ENCODE measurements at regions not wholly inside any gene's neighbourhood (a gene's known extent, or its start where the extent isn't known, plus 50 kb on each side); places are given as distances from the start of the nearest gene placed in this dataset.

GRCh38 chr5:43785198-43785597, 182.2 kb downstream of the NNT start:
- intact Hi-C loops (cut with DNase I; ENCODE audit: low total_unique reads): no loop called here
- H3K36me3 ChIP-seq: no peaks in the 10 kb centered on the region
- H3K4me1 ChIP-seq: no peaks in the 10 kb centered on the region
- H3K4me3 ChIP-seq: no peak overlapping the region
- H3K27ac ChIP-seq: no peak overlapping the region
- TF ChIP-seq CTCF (IDR thresholded peaks at IDR 0.05): no peak
- DNase-seq: peak in 1 of 2 donors; percentile 13
- H3K27me3 ChIP-seq: no peaks in the 10 kb centered on the region
- 56 to 76% (median 70%) methylated on average over 3 of the region's 3 CpGs for WGBS, 5 donors
- peaks cover 0 to 6% (median 0%) of the 10 kb centered on the region in 4 donors for H3K9me3 ChIP-seq

DNA sequence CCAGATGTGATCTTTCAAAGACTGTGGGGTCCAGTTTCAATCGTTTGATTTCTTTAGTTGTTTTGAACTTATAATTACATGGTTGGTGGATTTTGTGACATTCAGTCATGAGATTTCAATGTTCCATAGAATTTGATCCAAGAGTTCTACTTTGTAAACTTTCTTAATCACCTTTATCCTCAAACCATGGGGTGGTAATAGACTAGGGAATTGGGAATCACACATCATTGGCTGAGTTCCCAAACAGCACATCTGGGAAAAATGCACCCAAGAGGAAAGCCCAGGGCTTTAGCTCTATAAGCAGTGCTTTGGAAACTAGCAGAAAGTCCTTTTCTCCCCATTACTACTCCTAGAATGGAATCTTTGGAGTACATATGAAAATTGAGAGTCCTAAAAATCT, 177.6 kb downstream of the NNT start:
- whole genome bisulfite sequencing, 5 donors: 43 to 77% (median 75%) methylated on average over 1 of the region's 1 CpG
- H3K4me3 ChIP-seq: no peak overlapping the region
- H3K36me3 ChIP-seq: no peaks in the 10 kb centered on the region
- H3K27ac ChIP-seq: peak overlapping the region in 1 of 5 donors; percentile 38
- H3K9me3 ChIP-seq: no peaks in the 10 kb centered on the region
- H3K4me1 ChIP-seq: no peaks in the 10 kb centered on the region
- TF ChIP-seq POLR2A (IDR thresholded peaks at IDR 0.05) (no peak), POLR2AphosphoS5 (IDR thresholded peaks at IDR 0.05) (peak in 1 of 3 donors; percentile 15), CTCF (IDR thresholded peaks at IDR 0.05) (no peak), EP300 (IDR thresholded peaks at IDR 0.05) (no peak)
- DNase-seq: no peak
- H3K27me3 ChIP-seq: no peaks in the 10 kb centered on the region
- intact Hi-C loops (cut with DNase I; ENCODE audit: low total_unique reads): no loop called here

DNA sequence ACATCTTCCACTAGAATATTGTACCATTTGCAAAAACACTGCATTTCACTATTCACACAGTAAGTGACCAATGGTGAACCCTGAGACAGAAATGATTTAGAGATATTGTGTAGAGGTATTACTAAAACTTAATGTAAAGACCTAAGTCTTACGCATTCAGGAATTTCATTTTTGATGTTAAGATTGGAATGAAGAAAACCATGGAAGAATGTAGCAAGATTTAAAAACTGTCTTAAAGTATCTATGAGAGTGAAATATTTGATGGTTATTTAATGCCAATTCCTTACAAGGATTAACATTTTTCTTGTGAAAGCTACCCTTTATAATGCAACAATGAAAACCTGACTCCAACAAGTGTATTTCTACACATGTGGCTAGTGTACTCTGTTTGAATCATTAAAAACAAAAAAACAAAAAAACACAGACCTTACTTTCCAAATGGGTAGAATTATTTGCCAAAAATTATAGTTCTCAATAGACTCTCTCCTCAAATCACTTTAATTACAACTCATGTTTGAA, 172.0 kb downstream of the NNT start:
- intact Hi-C loops (cut with DNase I; ENCODE audit: low total_unique reads): no loop called here
- WGBS, 5 donors: 95 to 100% (median 98%) methylated on average over 1 of the region's 1 CpG
- no peak for TF ChIP-seq POLR2A (IDR thresholded peaks at IDR 0.05)
- no peak for TF ChIP-seq EP300 (IDR thresholded peaks at IDR 0.05)
- TF ChIP-seq POLR2AphosphoS5 (IDR thresholded peaks at IDR 0.05): no peak
- no peak for TF ChIP-seq CTCF (IDR thresholded peaks at IDR 0.05)
- Histone ChIP-seq H3K36me3 (no peaks in the 10 kb centered on the region), H3K4me1 (peaks cover 0 to 9% (median 0%) of the 10 kb centered on the region in 4 donors), H3K4me3 (no peak overlapping the region), H3K27ac (no peak overlapping the region), H3K9me3 (no peaks in the 10 kb centered on the region), H3K27me3 (no peaks in the 10 kb centered on the region)
- DNase-seq: no peak

DNA sequence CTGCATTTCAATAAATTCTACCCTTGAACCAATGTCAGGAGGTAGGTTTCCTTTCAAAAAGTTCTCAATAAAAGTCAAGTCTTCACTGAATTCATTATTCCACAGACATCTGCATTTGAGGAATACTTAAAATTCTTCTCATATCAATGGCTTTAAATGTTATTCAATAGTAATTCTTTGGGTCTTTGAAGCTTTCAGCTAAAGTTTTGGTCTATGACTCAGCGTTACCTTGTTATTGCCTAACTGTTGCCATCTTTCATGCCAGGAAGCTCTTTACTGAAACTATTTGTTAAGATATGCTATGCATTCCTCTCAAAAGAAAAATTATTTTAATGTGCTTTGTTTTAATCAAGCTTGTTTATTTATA, 170.5 kb downstream of the NNT start:
- Histone ChIP-seq H3K27ac (no peak overlapping the region), H3K27me3 (no peaks in the 10 kb centered on the region), H3K36me3 (no peaks in the 10 kb centered on the region), H3K4me3 (no peak overlapping the region), H3K4me1 (peaks cover 0 to 9% (median 0%) of the 10 kb centered on the region in 4 donors), H3K9me3 (no peaks in the 10 kb centered on the region)
- TF ChIP-seq EP300 (IDR thresholded peaks at IDR 0.05): no peak
- no peak for TF ChIP-seq POLR2AphosphoS5 (IDR thresholded peaks at IDR 0.05)
- no peak for TF ChIP-seq CTCF (IDR thresholded peaks at IDR 0.05)
- intact Hi-C loops (cut with DNase I; ENCODE audit: low total_unique reads): no loop called here
- no peak for DNase-seq
- 64 to 94% (median 81%) methylated on average over 1 of the region's 1 CpG for WGBS, 5 donors

All from stomach (tissue), 8 donors.